ENCODE measurements at regions not wholly inside any gene's neighbourhood (a gene's known extent, or its start where the extent isn't known, plus 50 kb on each side); places are given as distances from the start of the nearest gene placed in this dataset.

GRCh38 chr7:115338016-115338415, 416.1 kb downstream of the MDFIC start:
- TF ChIP-seq CTCF (IDR thresholded peaks at IDR 0.05): no peak
- no peak for TF ChIP-seq POLR2A (IDR thresholded peaks at IDR 0.05)
- no peak for TF ChIP-seq EP300 (IDR thresholded peaks at IDR 0.05)

Data from suprapubic skin (tissue), 3 donors.